ENCODE measurements at regions not wholly inside any gene's neighbourhood (a gene's known extent, or its start where the extent isn't known, plus 50 kb on each side); places are given as distances from the start of the nearest gene placed in this dataset.

DNA sequence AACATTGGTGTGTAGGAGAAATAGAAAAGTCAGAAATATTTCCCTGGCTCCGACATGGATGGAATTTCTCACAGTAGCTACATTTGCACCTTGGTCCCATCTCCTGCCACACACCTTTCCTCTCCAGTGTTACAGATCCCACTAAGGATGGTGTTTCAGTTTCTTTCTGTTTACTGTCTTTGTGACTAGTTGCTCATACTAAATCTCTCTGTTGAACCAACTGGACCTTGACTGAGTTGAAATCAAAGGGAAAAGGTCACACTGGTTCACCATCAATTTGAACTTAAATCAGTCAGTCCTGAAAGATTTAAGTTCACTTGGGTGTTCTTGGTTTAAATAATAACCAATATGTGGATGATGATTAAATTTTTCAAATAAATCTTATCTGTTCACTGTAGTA is 754.2 kb downstream of the OTOL1 start:
- TF ChIP-seq, protein P1, sequence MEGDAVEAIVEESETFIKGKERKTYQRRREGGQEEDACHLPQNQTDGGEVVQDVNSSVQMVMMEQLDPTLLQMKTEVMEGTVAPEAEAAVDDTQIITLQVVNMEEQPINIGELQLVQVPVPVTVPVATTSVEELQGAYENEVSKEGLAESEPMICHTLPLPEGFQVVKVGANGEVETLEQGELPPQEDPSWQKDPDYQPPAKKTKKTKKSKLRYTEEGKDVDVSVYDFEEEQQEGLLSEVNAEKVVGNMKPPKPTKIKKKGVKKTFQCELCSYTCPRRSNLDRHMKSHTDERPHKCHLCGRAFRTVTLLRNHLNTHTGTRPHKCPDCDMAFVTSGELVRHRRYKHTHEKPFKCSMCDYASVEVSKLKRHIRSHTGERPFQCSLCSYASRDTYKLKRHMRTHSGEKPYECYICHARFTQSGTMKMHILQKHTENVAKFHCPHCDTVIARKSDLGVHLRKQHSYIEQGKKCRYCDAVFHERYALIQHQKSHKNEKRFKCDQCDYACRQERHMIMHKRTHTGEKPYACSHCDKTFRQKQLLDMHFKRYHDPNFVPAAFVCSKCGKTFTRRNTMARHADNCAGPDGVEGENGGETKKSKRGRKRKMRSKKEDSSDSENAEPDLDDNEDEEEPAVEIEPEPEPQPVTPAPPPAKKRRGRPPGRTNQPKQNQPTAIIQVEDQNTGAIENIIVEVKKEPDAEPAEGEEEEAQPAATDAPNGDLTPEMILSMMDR (IDR thresholded peaks at IDR 0.05) = no peak
- TF ChIP-seq POLR2A (IDR thresholded peaks at IDR 0.05) = no peak
- TF ChIP-seq POLR2AphosphoS5 (IDR thresholded peaks at IDR 0.05) = no peak
